CD14-positive monocyte (primary cell): ENCODE measurements at regions not wholly inside any gene's neighbourhood (a gene's known extent, or its start where the extent isn't known, plus 50 kb on each side); places are given as distances from the start of the nearest gene placed in this dataset.

ENCODE experiments used
- DNase-seq, 3 donors: peaks; one replicate each; pipeline ENCODE4 v3.0.0-alpha.2; 2011 to 2022
- H2AFZ ChIP-seq: 2 replicates; pipeline ENCODE4 v1.6.0; 2012; ENCODE audit warnings: mild to moderate bottlenecking, low read depth, low read length, inconsistent platforms; ENCODE audit not compliant: insufficient read depth, poor library complexity, severe bottlenecking
- H3K27ac ChIP-seq, 2 donors: 1 replicate in 1 of 2; 2 replicates in 1 of 2; pipeline ENCODE4 v1.5.1; 2012 to 2013; ENCODE audit warnings: low read length in 2 of 2, control low read depth in 1 of 2, inconsistent platforms in 1 of 2, low read depth in 1 of 2, mild to moderate bottlenecking in 1 of 2
- H3K27me3 ChIP-seq, 2 donors: one replicate each; pipeline versions ENCODE4 v1.6.0 to v1.6.1; 2011 to 2013; ENCODE audit warnings: low read length in 2 of 2; ENCODE audit not compliant: control insufficient read depth in 2 of 2, insufficient read depth in 2 of 2
- H3K36me3 ChIP-seq, 2 donors: replicated peaks in 1 of 2; 1 replicate in 1 of 2; 2 replicates in 1 of 2; pipeline versions ENCODE4 v1.5.1 to v1.6.1; 2012 to 2013; ENCODE audit warnings: low read length in 2 of 2, control low read depth in 1 of 2, inconsistent platforms in 1 of 2, mild to moderate bottlenecking in 1 of 2; ENCODE audit not compliant: insufficient read depth in 2 of 2, control insufficient read depth in 1 of 2
- H3K4me1 ChIP-seq, 2 donors: 1 replicate in 1 of 2; 2 replicates in 1 of 2; pipeline versions ENCODE4 v1.5.1 to v1.6.1; 2012 to 2013; ENCODE audit warnings: low read length in 2 of 2, control low read depth in 1 of 2, inconsistent platforms in 1 of 2, mild to moderate bottlenecking in 1 of 2, moderate library complexity in 1 of 2; ENCODE audit not compliant: insufficient read depth in 2 of 2, control insufficient read depth in 1 of 2
- H3K4me2 ChIP-seq: replicated peaks from 2 replicates; pipeline ENCODE3; 2012; ENCODE audit warnings: low read length, moderate library complexity, mild to moderate bottlenecking; ENCODE audit not compliant: poor library complexity, severe bottlenecking; ENCODE audit errors: extremely low read depth
- H3K4me3 ChIP-seq, 3 experiments: fragments of 200-600 bp in 1 of 3; sonication (generic) in 1 of 3; replicated peaks in 1 of 3; 1 replicate in 2 of 3; 2 replicates in 1 of 3; pipeline ENCODE4 v1.5.1; 2011 to 2013; ENCODE audit warnings: low read length in 3 of 3, mild to moderate bottlenecking in 3 of 3, control low read depth in 2 of 3, low read depth in 2 of 3, inconsistent platforms in 1 of 3, moderate library complexity in 1 of 3
- H3K79me2 ChIP-seq: 2 replicates; pipeline ENCODE4 v1.6.0; 2012; ENCODE audit warnings: mild to moderate bottlenecking, control low read depth, inconsistent platforms, low read length, moderate library complexity; ENCODE audit not compliant: insufficient read depth
- H3K9ac ChIP-seq: 2 replicates; pipeline ENCODE4 v1.6.0; 2017; ENCODE audit warnings: low read length, mild to moderate bottlenecking; ENCODE audit not compliant: insufficient read depth, poor library complexity, severe bottlenecking
- H3K9me3 ChIP-seq, 2 donors: replicated peaks in 1 of 2; 1 replicate in 1 of 2; 2 replicates in 1 of 2; pipeline versions ENCODE4 v1.5.1 to v1.6.1; 2012 to 2013; ENCODE audit warnings: low read length in 2 of 2, control low read depth in 1 of 2; ENCODE audit not compliant: control insufficient read depth in 1 of 2, insufficient read depth in 1 of 2
- H4K20me1 ChIP-seq: 2 replicates; pipeline ENCODE4 v1.6.0; 2012; ENCODE audit warnings: mild to moderate bottlenecking, low read length, control low read depth, moderate library complexity; ENCODE audit not compliant: insufficient read depth
- H3K27ac Mint-ChIP-seq, 7 donors: one replicate each; pipeline ENCODE4 v1.8.0; 2020; ENCODE audit warnings: mild to moderate bottlenecking in 7 of 7, mixed read lengths in 7 of 7, moderate library complexity in 6 of 7, inconsistent platforms in 2 of 7
- H3K27me3 Mint-ChIP-seq, 3 donors: one replicate each; pipeline ENCODE4 v1.8.0; 2021 to 2022; ENCODE audit warnings: low read depth in 3 of 3, mild to moderate bottlenecking in 3 of 3, mixed read lengths in 3 of 3, moderate library complexity in 3 of 3, inconsistent platforms in 1 of 3
- H3K36me3 Mint-ChIP-seq, 2 donors: one replicate each; pipeline ENCODE4 v1.8.0; 2020; ENCODE audit warnings: mixed read lengths in 2 of 2, inconsistent platforms in 1 of 2, mild to moderate bottlenecking in 1 of 2
- H3K4me1 Mint-ChIP-seq: one replicate; pipeline ENCODE4 v1.8.0; 2020; ENCODE audit warnings: mild to moderate bottlenecking, mixed read lengths
- H3K4me3 Mint-ChIP-seq, 2 donors: one replicate each; pipeline ENCODE4 v1.8.0; 2020; ENCODE audit warnings: mild to moderate bottlenecking in 2 of 2, mixed read lengths in 2 of 2, moderate library complexity in 1 of 2
- H3K9me3 Mint-ChIP-seq, 7 donors: one replicate each; pipeline ENCODE4 v1.8.0; 2020 to 2022; ENCODE audit warnings: mixed read lengths in 7 of 7, mild to moderate bottlenecking in 6 of 7, moderate library complexity in 6 of 7, inconsistent platforms in 2 of 7
- WGBS: methylation state at CpG from one replicate; pipeline ENCODE4 v1.1.5; 2013; ENCODE audit warnings: missing lambda C conversion rate; ENCODE audit not compliant: insufficient coverage; 5-methylcytosine and 5-hydroxymethylcytosine counted together
- intact Hi-C, 2 donors: fragments of 100-400 bp; cut with micrococcal nuclease; formaldehyde crosslinking; loops; one replicate each; pipeline versions ENCODE4 v1.15.0 to v1.15.1; 2023
- TF ChIP-seq, protein P1 (sequence below): fragments of 200-600 bp; IDR thresholded peaks from one replicate; pipeline ENCODE4 v1.8.0; 2022; ENCODE audit warnings: antibody characterized with exemption, mild to moderate bottlenecking

DNA sequence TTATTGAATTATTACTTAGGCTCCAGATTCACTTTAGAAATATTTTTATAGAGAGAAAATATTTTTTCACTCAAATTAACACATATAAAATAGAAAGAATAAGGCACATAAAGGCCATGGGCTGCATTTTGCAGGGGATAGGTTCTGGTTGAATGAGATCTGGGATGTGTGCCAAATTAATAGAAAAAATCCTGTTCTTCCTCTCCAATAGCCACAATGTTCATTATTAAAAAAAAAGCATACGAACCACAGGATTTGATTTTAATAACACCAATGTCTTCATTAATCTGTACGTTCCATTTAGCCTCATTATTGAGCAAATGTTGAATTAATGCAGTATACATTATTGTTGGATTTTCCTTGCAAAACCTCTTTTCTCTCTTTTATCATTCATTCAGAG, 622.8 kb upstream of the AGTR1 start:
- Mint-ChIP-seq H3K4me3 (no peak overlapping the region), H3K36me3 (no peaks in the 10 kb centered on the region), H3K4me1 (no peaks in the 10 kb centered on the region), H3K27ac (no peak overlapping the region), H3K27me3 (peaks cover 0 to 2% (median 0%) of the 10 kb centered on the region in 3 donors), H3K9me3 (no peaks in the 10 kb centered on the region)
- H3K9ac ChIP-seq, result no peak overlapping the region
- H3K9me3 ChIP-seq, result no peaks in the 10 kb centered on the region
- H4K20me1 ChIP-seq, result no peaks in the 10 kb centered on the region
- DNase-seq, result no peak
- H3K4me2 ChIP-seq, result no peak overlapping the region
- no peaks in the 10 kb centered on the region for H3K4me1 ChIP-seq
- no peaks in the 10 kb centered on the region for H3K27me3 ChIP-seq
- TF ChIP-seq, protein P1, sequence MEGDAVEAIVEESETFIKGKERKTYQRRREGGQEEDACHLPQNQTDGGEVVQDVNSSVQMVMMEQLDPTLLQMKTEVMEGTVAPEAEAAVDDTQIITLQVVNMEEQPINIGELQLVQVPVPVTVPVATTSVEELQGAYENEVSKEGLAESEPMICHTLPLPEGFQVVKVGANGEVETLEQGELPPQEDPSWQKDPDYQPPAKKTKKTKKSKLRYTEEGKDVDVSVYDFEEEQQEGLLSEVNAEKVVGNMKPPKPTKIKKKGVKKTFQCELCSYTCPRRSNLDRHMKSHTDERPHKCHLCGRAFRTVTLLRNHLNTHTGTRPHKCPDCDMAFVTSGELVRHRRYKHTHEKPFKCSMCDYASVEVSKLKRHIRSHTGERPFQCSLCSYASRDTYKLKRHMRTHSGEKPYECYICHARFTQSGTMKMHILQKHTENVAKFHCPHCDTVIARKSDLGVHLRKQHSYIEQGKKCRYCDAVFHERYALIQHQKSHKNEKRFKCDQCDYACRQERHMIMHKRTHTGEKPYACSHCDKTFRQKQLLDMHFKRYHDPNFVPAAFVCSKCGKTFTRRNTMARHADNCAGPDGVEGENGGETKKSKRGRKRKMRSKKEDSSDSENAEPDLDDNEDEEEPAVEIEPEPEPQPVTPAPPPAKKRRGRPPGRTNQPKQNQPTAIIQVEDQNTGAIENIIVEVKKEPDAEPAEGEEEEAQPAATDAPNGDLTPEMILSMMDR, result no peak
- no peak overlapping the region for H3K4me3 ChIP-seq
- H3K27ac ChIP-seq, result no peak overlapping the region
- intact Hi-C loops, result no loop called here
- H2AFZ ChIP-seq, result no peak overlapping the region
- WGBS, result no CpG with 5 or more reads among the region's 2 CpGs
- H3K79me2 ChIP-seq, result no peaks in the 10 kb centered on the region
- H3K36me3 ChIP-seq, result no peaks in the 10 kb centered on the region

DNA sequence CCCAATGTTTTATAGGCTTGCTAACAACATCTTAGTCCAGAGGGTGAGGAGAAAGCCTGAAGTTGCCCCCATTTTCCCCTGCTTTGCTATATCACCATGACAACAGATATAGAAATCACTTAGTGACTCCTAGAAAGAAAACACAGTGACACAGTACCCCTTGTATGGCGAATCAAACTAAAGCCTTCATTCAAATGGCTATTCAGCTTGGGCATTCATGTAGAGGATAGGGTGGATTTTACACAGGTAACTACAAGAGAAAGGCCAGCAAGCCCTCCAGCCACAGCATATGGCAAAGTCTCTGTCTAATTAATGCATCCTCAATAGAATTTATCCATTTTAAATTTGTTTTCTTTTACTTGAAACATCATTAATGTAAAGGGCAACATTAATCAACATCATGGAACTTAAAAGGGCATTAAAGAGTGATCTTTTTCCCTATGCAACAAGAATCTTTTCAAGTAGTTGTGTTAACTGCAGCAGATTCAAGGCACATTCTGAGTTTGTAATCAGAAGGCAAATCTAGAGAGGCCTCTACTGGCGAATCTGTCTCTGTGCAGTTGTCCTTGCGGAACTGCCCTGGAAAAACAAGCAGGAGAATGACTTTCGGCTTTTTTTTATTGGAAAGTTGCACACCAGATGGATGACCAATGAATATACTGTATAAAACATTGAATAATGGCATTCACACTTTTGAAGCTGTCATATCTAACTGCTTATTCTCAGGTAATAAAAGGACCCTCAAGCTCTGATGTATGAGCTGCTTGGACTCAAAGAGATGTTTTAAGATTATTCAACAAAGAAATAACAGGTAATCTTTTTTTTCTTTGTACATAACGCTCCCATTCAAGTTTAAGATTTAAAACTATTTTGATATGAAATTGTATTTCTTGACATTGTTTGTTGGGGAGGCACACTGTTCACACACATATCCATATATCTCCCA, 621.7 kb upstream of the AGTR1 start:
- H3K4me3 Mint-ChIP-seq, result no peak overlapping the region
- Histone ChIP-seq H3K27me3 (no peaks in the 10 kb centered on the region), H3K79me2 (no peaks in the 10 kb centered on the region), H3K9me3 (no peaks in the 10 kb centered on the region), H3K9ac (no peak overlapping the region), H3K27ac (no peak overlapping the region), H3K4me3 (no peak overlapping the region), H2AFZ (no peak overlapping the region), H3K4me2 (no peak overlapping the region), H3K36me3 (no peaks in the 10 kb centered on the region), H3K4me1 (no peaks in the 10 kb centered on the region), H4K20me1 (no peaks in the 10 kb centered on the region)
- TF ChIP-seq, protein P1, result no peak
- intact Hi-C loops, result no loop called here
- no peaks in the 10 kb centered on the region for H3K9me3 Mint-ChIP-seq
- no peak overlapping the region for H3K27ac Mint-ChIP-seq
- WGBS, result 66% methylated on average over 4 of the region's 5 CpGs
- H3K27me3 Mint-ChIP-seq, result peaks cover 0 to 2% (median 0%) of the 10 kb centered on the region in 3 donors
- H3K36me3 Mint-ChIP-seq, result no peaks in the 10 kb centered on the region
- no peak for DNase-seq
- H3K4me1 Mint-ChIP-seq, result no peaks in the 10 kb centered on the region
